SKM-1 (cell line): ENCODE measurements at regions not wholly inside any gene's neighbourhood (a gene's known extent, or its start where the extent isn't known, plus 50 kb on each side); places are given as distances from the start of the nearest gene placed in this dataset.

Experiments
- DNase-seq: peaks from one replicate; lab custom pipeline; 2025; ENCODE audit not compliant: unreplicated experiment; lab: John Stamatoyannopoulos, UW

DNA sequence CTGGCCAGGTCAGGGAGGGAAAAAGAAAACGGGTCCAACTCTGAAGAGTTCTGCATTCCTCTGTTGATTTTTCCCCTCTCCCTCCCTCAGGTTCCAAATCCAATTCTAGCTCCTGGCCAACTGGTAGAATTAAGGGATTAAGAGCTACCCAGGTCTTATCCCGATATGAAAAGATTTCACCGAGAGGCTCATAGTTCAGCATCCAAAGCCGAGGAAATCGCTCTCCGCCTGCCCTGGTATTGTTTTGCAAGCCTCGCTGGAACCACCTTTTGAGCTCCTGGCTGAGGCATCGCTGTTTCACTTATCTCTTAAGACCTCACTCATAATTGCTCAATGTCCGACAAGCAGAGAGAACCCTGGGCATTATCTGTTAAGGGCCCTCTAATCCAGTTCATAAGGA, 180.4 kb downstream of the URI1 start:
- no peak for DNase-seq

DNA sequence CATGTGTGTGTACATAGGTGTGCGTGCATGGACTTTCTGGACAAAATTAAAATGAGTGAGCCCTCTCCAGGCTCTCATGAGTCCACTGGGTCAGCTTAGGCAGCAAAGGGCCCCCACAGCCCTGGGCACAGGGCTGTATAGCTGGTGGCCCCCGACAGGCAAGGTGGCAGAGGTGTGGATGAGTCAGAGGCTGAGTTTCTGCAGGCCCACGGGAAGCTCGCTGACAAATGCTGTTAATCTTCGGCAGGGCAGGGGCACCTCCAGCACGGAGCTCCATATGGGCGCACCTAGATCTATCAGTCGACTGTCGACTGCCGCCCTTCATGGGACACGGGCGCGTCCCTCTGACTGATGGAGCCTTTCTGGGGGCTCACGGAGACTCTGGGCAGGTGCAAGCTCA, 181.1 kb downstream of the URI1 start:
- no peak for DNase-seq

DNA sequence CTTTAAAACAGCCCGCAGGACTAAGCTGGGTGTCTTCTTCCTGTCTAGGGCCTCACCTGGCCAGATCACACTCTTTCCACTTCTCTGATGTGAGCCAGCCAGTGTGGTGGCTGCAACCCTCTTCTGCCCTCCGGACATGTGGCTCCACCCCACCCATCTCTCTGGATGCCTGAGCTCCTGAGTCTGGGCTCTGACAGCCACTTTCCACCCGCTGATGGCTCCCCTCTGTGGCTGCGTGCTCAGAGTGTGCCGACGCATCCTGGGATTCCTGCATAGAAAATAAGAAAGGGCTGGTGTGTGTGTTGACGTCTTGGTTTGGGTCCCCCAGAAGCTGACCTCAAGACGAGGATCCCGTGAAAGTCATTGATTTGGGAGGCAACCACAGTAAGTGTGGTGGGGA, 181.6 kb downstream of the URI1 start:
- DNase-seq: no peak

DNA sequence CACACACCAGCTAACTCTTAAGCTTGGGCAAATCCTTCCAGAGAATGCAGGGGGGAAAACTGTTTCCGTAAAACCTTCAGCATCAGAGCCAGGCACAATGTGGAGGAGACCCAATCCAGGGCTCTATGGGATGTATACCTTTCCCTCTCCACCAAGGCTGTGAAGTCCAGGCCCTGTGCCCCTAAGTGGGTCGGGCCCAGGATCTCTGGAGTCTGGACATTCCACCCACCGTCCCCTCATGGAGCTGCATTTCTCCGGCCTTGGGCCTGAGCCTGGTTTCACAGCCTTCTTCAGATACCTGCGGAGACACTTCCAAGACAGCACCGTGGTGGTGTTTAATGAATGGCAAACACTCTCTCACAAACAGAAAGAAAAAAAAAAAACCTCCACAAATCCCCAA, 186.2 kb downstream of the URI1 start:
- DNase-seq: no peak

DNA sequence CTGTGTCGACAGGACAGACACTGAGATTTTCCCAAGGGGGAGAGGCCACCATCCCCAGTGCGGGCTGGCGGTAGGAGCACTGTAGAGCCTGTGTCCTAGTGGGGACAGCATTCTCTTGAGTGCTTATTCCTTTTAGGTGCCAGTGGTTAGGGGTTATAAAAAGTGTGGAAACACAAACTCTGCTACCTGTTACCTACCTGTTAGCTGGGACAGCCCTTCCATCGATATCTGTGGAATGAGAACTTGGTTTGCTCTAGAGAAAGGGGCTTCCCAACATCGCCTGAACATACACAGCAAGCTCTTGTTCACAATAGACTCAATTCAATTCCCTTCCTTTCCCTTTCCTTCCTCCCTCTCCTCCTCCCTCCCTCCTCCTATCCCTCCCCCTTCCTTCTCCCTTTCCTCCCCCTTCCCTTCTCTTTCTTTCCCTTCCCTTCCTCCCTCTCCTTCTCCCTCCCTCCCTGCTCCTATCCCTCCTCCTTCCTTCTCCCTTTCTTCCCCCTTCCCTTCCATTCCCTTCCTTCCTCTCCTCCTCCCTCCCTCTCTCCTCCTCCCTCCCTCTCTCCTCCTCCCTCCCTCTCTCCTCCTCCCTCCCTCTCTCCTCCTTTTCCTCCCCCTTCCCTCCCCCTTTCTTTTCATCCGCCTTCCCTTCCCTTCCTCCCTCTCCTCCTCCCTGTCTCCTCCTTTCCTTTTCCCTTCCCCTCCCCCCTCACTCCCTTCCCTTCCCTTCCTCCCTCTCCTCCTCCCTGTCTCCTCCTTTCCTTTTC, 188.5 kb downstream of the URI1 start:
- DNase-seq: no peak

DNA sequence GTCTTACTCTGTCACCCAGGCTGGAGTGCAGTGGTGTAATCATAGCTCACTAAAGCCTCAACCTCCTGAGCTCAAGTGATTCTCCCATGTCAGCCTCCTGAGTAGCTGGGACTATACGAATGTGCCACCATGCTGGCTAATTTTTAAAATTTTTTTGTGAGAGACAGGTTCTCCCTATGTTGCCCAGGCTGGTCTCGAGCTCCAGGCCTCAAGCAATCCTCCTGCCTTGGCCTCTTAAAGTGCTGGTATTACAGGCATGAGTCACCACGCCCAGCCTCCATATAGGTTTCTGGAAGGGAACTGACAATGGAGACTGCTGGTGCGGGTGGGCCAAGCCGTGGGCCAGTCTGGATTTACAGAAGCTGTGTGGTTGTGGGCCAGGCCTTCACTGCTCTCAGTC, 189.2 kb downstream of the URI1 start:
- no peak for DNase-seq

DNA sequence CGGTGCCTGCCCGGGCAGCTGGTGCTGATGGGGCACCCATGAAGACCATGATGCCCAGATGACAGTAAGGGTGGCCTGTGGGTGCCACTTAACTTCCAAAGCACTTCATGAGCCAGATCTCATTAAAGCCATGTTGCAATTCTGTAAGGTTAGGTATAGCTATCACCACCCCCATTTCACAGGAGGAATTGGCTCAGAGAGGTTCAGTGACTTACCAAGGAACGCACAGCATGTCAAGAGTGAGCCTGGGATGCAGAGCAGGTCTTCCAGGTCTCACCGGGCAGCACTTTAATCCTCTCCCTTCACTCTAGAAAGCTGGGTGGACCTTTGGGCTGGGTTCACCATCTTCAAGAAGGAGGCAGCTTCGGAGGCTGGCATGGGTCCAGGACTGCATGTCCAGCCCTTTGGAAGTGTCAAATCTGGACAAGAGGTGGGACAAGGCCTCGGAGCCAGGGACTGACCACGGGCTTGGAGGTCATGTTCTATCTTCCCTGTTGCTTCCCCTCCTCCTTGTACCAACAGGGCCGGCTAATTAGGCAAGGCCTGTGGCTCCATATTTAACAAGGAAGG, 189.8 kb downstream of the URI1 start:
- no peak for DNase-seq

DNA sequence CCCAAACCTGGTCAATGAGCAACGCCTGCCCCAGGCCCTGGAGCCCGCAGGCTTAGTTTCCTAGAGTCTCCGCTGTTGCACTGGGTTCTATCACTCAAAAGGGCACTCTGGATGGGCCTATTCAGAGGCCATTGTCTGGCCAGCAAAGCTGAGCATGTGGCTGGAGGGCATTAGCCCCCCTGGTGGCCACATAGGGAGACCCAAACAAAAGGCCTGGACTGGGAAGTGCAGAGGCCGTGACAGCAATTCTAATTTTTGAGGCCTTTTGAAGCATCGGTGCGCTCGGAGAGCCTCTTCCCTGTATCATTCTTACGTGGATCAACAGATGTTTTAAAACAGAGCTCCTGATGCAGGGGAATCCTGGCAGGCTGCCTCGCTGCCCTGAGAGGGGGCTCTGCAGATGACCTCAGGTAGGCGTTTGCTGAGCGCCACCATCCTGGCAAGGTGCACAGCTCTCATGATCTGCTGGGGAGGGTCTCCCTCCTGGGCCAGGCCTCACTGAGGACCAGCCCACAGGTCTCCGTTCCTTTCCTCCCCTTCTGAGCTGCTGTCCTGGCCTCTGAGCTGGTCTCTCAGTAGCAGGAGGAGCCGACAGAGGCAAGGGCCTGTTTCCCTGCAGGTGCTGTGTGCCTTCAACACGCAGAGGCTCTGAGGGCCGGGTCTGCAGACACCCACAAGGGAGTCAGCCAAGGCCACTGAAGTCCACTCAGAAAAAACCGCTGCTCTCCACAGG, 190.5 kb downstream of the URI1 start:
- no peak for DNase-seq

DNA sequence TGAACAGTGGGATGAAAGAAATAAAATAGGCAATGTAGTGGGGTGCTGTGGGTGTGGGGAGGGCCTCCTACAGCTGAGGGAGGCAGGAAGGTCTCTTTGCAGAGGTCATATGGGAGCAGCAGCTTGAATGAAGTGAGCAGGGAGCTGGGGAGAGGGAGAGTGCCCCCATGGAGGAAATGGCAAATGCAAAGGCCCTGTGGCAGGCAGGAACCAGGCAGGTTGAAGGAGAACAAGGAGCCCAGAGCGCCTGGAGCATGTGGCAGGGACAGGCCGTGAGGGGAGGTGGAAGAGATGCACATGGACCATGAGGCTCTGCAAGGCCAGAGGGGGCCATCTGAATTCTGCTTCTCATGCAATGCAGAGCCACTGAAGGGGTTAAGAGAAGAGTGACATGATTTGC, 191.8 kb downstream of the URI1 start:
- DNase-seq: no peak

DNA sequence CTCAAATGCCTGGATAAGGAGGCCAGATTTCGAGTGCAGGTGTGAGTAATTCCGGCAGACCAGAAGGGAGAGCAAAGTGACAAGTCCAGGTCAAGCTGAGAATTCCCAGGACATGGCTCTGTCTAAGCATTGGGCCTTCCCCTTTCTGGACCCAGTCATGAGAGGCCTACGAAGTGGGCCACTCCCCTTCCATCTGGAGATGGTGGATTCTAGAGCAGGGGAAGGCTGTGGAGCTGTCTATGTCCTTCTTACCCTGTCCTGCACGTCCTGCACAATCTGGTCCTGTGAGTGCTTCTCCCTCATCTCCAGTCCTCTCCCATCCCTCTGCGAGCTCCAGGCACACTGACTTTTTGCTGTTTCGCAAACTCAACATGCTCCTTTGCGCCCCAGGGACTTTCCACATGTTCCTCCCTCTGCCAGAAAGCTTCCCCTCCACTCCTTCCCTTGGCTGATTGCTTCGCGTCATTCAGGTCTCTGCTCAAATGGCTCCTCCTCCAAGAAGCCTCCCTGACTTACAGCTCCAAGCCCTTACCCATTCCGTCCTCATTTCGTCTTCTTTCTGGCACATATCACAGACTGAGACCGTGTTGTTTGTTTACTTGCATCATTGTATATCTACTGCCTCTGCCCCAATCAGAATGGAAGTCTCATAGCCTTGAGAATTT, 193.2 kb downstream of the URI1 start:
- DNase-seq: no peak

DNA sequence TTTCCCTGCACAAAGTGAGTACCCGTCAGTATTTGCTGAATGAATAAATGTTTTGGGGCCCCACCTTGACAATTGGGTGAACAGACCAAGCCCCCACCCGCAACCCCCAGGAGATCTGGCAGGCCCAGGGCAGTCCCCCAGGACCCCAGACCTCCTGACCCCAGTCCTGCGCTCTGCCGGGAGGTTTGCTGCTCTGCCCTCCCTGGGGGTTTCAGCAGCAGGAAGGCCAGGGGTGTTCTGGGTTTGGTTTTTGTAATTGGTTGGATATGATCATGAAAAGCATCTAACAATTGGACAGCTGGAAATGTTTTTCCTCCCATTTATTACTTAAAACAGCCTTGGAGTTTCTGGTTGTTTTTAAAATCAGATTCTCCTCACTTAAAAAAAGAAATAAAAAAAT, 193.8 kb downstream of the URI1 start:
- DNase-seq: no peak

DNA sequence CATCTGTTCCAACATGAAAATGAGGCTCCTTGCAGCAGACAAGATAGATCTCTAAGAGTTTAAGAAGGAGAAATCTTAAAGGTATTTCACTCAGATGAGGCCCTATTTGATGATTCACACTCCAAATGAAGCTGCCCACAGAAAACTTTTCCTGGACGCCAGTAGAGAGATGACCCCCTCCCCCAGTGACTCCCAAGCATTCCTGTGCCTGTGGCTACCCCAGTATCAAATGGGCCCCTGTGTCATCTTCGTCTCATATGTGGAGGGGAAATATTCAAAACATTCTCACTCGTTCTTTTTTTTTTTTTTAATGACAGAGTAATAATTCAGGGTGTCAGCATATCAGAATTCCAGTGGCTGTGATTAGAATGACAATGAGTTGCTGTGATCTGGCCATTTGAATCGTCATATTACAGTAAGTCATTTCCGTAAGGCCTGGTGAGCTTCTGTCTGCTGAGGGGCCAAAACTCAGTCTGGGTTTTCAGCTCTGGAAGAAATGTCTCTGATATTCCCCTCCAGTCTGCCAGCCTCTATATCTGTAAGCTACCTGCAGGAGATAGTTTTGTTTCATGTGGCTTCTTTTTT, 194.7 kb downstream of the URI1 start:
- DNase-seq: no peak

DNA sequence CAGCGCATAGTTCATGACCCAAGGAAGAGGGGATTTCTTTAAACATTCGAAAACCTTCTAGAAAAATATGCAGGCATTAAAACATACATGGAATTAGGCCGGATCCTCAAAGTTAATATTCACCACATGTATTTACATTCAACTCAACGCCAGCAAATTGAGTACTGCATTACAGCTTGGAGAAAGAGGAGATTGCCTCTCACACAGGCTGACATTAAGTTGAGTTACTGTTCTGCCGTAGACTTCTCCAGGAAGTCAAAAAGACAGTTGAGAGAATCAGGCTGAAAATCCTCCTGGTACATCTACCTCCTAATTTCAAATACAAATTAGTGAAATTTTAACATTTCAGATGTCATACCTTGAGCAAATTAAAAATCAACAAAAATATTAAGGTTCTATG, 195.7 kb downstream of the URI1 start:
- no peak for DNase-seq

DNA sequence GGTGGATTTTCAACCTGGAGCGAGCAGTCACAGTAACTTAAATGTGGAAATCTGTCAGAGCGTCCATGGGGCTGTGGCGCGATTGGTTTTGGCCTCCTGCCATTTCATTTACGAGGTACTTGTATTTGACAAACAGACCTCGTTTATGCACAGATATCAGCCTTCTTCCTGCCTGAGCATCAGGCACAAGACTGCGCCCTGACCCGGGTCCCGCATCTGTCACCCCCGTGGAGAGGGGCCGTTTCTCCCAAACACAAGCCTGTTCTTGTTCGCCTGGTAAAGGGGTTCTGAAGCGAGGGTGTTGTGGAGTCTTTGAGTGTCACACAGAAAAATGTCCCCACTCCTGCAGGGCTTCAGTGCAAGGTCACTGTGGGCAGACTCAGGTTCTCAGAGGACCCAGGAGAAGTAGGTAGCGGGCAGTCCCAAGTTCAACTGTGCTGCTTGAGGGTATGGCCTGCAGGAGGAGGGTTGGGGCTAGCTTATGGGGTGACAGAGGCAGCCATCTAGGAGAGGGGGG, 202.3 kb downstream of the URI1 start:
- DNase-seq: no peak

DNA sequence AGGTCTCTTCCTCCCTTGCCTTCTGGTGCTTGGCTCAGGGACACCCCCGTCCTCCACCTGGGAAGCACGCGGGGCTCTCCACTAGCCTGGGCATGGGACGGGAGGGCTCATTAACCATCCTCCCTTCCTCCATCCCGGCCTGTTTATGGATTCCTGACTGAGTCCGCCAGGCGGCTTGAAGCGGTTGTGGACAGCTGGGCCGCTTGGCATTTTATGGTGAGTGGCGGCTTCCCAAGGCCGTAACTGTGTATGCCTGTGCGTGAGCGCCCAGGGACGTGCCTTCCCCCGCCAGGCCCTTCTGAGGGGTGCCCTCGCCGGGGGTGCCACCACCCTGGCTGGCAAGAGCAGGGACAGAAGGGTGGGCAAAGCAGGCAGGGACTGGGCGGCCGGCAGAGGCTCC, 202.8 kb downstream of the URI1 start:
- DNase-seq: no peak

DNA sequence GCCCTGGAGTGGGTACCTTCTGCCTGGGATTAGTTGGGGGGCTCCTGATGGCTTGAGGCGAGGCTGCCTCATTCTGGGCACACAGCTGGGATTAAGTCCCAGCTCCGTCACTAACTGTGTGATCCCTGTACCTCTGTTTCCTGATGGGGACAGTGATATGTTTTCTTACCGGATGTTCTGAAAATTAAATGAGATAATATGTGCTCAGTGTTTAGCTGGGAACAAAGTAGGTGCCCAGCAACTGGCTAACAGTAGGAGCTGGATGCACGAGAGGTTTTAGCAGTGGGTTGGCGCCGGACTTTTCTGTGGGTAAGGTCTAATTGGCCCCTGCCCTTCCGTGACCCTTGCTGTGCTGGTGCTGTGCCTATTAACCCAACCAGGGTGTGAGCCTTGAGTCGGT, 203.4 kb downstream of the URI1 start:
- DNase-seq: no peak

DNA sequence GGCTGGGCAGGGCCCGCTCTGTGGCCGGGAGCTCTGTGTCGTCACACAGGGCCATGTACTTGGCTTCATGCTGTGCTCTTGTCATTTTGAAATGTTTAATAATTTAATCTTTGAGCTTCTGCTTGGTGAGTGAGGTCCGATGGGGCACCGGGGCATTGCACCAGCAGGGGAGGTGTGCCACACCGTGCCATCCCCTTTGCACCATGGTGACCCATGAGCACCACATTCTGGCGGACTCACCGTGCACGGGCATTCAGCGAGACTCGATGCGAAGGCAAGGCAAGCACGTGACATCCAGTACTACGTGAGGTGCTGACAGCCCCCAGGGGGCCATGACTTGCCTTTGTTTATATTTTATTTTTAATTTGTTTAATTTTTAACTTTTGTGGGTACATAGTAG, 204.3 kb downstream of the URI1 start:
- no peak for DNase-seq

DNA sequence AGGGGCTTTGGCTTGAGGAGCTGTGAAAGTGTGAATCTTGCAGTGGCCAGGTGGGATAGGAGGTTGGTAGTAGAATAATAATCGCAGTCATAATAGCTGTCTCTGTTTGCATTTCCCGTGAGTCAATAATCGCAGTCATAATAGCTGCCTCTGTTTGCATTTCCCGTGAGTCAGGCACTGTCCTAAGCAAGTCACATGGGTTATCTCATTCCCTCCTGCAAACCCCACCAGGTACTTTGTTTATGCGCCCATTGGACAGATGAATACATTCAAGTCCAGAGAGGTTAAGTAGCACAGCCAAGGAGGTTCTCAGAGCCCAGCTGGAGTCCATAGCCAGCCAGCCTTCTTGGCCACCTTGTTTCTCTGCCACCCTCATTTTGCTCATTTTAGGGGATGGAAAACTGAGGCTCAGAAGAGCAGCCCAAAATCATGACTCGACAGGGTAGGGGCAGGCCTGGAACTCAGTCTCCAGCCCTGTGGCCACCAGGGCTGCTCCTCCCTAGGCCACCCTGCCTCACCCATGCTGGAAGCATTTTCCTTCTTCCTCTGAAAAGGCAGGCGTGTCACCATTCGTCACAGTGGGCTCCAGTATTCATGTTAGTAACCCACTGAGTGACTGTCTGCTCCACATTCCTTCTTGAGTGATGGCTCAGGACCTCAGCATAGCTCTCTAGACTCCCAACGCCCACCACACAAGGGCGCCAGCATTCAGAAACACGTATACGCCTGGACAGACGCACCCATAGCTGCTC, 206.2 kb downstream of the URI1 start:
- DNase-seq: no peak

DNA sequence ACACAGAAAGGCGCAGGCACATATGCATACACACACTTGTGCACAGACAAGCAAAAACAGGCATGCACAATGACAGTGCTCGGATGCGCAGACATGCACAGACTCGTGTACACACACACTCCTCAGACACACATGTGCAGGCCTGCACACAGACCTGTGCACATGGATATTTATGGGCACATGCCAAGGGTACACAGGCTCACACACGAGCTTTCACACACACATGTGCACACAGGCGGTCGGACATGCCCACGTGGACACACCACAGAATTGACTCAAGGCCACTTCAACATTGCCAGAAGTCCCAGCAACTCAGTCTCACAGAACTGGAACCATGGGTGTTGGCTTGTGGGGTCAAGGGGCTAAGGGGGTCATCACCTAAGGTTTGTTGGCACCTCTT, 206.8 kb downstream of the URI1 start:
- no peak for DNase-seq

DNA sequence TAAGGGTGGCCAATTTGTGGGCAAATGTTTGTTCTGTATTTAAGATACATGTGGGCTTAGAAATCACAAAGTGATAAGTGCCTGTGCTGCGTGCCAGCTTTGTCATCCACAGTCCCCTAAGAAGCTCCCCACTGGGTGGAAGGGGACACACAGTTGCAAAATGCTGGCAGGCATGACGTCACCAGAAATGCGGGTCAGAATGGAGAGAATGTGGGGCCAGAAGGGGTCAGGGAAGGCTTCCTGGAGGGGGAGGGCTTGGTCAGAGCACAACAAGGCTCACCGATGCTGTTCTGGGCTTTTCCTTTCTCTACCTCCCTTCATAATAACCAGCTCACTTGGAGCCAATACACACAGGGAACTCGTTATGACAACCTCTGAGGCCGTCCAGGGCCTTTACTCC, 207.3 kb downstream of the URI1 start:
- DNase-seq: no peak

DNA sequence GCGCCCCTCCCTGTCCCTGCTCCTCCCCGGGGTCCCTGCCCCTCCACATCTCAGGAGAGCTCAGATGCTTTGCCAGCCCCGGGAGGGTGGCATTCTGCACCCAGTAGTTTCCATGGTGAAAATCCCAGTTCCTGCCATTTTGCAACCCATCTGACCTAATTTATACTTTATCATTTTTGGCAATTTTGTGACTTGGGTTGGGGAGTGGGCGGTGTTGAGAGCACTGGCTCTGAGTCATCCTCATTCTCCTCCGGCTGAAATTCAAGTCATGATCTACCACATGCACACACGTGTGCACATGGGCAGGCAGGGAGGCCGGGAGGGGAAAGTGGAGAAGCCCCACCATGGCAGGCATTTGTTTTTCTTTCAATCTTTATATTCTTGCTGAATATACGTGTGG, 208.6 kb downstream of the URI1 start:
- no peak for DNase-seq
